ENCODE measurements at regions not wholly inside any gene's neighbourhood (a gene's known extent, or its start where the extent isn't known, plus 50 kb on each side); places are given as distances from the start of the nearest gene placed in this dataset.

GRCh38 chr5:165055476-165055875, 1550.1 kb downstream of the MAT2B start:
- TF ChIP-seq CTCF (IDR thresholded peaks at IDR 0.05) (no peak), POLR2A (IDR thresholded peaks at IDR 0.05) (no peak)

Measured in thyroid gland (tissue), 4 donors.